CD4-positive, alpha-beta T cell treated with Interleukin-17A for 1 hour (primary cell): ENCODE measurements at regions not wholly inside any gene's neighbourhood (a gene's known extent, or its start where the extent isn't known, plus 50 kb on each side); places are given as distances from the start of the nearest gene placed in this dataset.
"Not testable (repeated sequence)": the region's sequence is repeated elsewhere in the genome, so short reads cannot be mapped to it uniquely, and the experiment has no call there.

Source experiments
- DNase-seq: peaks from one replicate; pipeline ENCODE4 v3.0.0-alpha.2; 2020

GRCh38 chr14:28301179-28301578 lies 465.4 kb upstream of the FOXG1 start:
- no peak for DNase-seq

GRCh38 chr14:28303248-28303647 lies 463.3 kb upstream of the FOXG1 start:
- no peak for DNase-seq

DNA sequence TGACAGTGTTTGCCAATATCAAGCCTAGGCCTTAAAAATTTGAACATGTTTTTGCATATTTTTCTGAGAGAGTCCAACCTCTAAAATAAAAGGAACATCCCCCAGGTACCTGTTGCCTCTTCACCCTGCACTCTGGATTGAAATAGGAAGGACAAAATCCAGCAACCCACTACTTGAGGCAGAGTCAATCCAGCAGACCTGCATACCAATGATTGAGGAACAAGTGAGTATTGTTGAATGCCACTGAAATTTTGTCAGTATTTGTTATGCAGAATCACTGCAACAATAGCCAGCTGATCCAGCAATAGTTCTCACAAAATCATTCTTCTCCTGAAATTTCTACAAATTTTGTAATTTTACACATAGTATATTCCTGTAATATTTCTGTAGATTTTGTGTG lies 460.6 kb upstream of the FOXG1 start:
- DNase-seq, result no peak

- DNase-seq, result no peak
Observed at GRCh38 chr14:28307506-28307905, 459.1 kb upstream of the FOXG1 start.

- no peak for DNase-seq
Observed at GRCh38 chr14:28308734-28309133, 457.9 kb upstream of the FOXG1 start.

DNA sequence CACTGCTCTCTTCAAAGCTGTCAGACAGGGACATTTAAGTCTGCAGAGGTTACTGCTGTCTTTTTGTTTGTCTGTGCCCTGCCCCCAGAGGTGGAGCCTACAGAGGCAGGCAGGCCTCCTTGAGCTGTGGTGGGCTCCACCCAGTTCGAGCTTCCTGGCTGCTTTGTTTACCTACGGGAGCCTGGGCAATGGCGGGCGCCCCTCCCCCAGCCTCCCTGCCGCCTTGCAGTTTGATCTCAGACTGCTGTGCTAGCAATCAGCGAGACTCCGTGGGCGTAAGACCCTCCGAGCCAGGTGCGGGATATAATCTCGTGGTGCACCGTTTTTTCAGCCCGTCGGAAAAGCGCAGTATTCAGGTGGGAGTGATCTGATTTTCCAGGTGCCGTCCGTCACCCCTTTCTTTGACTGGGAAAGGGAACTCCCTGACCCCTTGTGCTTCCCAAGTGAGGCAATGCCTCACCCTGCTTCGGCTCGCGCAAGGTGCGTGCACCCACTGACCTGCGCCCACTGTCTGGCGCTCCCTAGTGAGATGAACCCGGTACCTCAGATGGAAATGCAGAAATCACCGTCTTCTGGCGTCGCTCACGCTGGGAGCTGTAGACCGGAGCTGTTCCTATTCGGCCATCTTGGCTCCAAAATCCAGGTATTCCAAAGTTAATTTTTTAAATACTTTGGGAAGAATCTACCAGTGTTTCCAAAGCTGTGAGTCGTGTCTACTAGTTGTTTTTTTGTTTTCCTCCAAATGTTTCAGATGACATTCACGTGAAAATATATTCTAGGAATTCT lies 448.5 kb upstream of the FOXG1 start:
- DNase-seq, result not testable (repeated sequence)

DNA sequence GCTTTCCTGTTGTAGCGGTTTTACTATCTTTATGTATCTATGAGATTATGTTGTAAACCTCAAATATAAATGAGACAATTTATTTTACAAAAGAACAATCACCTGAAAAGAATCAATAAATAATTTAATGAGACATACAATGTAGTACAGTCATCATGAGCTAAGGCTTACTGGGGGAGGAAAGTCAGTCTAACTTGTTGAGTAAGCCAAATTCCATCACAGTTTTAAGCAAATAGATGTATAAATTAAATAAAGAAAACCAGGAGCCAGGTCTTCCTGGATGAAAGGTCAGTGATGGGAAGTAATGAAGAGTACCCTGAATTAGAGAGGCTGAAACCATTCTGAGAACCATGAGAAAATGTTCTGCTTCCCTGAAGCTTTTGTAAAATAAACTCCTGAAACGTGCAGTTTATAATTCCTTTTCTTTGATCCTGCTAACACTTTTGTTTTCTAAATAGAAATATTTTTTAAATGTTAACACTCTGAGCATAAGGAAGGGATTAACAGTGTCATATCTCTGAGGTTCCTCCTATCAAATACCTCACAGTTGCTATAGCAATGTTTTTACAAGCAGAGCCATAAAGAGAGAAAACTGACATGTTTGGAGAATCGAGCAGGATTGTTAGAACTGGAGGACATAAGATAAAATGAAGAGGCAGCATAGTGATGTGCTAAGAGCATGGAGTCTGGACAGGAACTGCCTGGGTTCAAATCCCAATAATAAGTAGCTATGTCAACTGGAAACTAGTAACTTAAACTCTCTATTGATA lies 444.9 kb upstream of the FOXG1 start:
- DNase-seq, result no peak

DNA sequence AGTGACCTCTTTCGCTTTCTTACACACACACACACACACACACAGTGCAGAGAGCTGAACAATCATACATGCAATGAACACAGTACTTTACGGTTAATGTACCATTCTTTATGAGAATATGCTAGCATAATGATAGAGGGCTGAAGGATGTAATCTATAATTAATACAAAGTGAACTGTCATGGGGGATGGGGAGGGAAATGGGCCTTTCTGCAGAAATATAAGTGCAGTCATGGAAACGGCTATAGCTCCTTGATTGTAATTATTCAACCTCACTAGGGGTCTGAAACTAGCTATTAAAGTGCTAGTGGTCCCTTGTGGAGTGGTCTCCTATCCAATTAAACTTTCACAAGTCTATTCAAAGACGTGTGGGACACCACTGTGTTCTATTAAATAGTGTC lies 443.2 kb upstream of the FOXG1 start:
- no peak for DNase-seq

- DNase-seq, result no peak
Observed at GRCh38 chr14:28323951-28324741, 442.4 kb upstream of the FOXG1 start.

DNA sequence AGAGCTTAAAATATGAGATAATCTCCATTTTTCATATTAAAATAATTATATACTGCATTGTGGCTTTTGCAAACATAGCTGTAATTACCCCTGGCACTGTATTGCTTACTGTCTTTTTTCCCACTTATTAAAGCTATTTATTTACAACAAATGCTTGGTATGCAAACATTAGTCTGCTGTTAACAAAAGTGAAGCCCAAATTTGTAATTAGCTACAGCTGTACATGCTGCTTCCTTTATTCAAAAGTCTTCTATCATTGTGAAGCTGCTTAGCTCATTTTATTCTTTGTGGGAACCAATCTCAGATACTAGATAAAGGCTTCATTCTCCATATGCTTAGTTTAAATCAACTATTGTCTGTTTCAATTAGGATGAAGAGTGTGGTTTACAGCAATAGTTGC lies 425.8 kb upstream of the FOXG1 start:
- no peak for DNase-seq

DNA sequence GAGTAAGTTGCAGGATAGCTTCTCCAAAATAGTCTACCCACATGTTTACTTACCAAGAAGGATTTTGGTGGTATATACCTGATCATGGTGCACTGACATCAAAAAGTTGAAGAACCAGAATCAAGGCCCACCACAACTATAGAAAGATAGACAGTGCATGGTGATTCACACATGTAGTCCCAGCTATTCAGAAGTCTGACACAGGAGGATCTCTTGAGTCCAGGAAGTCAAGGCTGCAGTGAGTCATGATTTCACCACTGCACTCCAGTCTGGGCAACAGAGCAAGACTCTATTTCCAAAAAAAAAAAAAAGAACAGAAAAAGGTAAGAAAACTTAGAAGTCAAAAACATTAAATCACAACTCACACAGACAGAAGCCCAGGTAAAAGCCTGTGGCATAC lies 422.2 kb upstream of the FOXG1 start:
- DNase-seq, result no peak

GRCh38 chr14:28348797-28349196 lies 417.8 kb upstream of the FOXG1 start:
- no peak for DNase-seq

- DNase-seq, result no peak
Observed at GRCh38 chr14:28356819-28357218, 409.8 kb upstream of the FOXG1 start.

DNA sequence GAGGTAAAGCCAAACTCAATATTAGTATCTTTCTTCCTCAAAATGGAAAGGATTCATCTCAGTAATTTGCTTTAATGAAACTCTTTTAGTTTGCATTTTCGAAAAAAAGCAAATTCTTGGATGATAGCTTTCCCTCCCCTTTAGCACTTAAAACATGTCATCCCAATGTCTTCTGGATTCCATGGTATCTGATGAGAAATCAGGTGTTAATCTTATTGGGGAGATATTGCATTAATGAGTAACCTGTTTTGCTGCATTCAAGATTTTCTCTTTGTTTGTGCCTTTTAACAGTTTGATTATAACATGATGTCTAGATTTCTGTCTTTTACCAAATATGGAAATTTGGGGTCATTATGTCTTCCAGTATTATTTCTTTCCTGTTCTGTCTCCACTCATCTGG lies 405.1 kb upstream of the FOXG1 start:
- DNase-seq, result no peak

- no peak for DNase-seq
Observed at GRCh38 chr14:28365510-28365909, 401.1 kb upstream of the FOXG1 start.

DNA sequence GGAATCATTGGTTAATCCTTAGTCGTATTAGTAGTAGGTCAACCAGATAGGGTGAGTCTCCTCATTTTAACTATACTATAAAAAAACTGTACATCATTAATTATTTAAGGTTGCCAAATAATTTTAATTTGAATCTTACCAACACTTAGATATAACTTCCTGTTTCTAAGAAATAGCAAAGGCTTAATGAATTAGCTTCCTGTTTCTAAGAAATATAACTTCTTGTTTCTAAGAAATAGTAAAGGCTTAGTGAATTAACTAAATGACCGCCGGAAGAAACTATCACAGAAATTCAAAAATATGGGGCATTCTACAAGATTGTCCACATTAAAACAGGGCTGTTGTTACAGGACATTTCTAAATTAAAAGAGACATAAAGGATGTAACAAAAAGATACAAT lies 392.9 kb upstream of the FOXG1 start:
- no peak for DNase-seq

DNA sequence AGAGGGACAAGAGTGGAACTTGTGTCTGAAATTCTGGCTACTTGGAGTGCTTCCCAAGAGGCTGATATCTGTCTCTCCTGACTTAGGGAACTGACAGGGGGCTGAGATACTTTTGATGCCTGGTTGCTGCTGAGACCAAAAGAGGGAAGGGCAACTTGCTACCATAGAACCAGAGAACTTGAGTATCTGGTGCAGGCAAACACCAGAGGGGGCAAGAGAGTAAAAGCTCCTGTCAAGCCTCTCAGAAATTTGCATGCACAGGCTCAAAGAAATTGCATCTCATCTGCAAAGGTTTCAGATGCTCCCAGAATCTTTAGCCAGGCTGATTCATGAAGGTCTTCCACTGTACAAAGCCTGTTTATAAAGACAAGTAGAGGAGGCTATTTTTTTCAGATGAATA lies 391.3 kb upstream of the FOXG1 start:
- no peak for DNase-seq

- no peak for DNase-seq
Observed at GRCh38 chr14:28381656-28382055, 384.9 kb upstream of the FOXG1 start.

GRCh38 chr14:28382444-28383190 lies 384.0 kb upstream of the FOXG1 start:
- DNase-seq, result no peak

- DNase-seq, result no peak
Observed at GRCh38 chr14:28398506-28398905, 368.1 kb upstream of the FOXG1 start.

GRCh38 chr14:28401705-28402104 lies 364.9 kb upstream of the FOXG1 start:
- DNase-seq, result not testable (repeated sequence)

DNA sequence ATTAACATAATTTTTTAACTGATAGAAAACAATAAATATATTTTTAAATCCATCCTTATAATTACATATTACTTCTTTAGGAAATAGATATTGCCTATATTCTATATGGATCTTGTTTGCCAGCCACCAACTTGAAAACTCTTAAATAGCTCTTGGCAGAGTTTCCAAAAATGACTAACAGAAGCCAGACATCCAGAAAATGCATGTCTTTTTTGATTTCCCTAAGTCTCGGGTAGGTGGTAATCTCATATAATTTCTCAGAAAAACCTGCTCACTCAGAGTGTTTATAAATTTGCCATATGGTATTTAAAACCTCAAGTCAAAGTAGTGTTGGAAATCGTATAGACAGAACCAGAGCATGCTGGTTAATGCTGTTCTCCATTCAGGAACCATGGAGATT lies 360.4 kb upstream of the FOXG1 start:
- DNase-seq, result no peak
